Prostate gland (tissue), 2 donors: ENCODE measurements at regions not wholly inside any gene's neighbourhood (a gene's known extent, or its start where the extent isn't known, plus 50 kb on each side); places are given as distances from the start of the nearest gene placed in this dataset.

Experiments
- DNase-seq: peaks from one replicate; pipeline ENCODE4 v3.0.0-alpha.2; 2019; ENCODE audit warnings: low spot score
- H3K27ac ChIP-seq, 2 donors: fragments of 200-600 bp; sonication (generic); 2 replicates each; pipeline ENCODE4 v1.5.1; 2017 to 2019
- H3K27me3 ChIP-seq: fragments of 200-600 bp; sonication (generic); replicated peaks from 2 replicates; pipeline ENCODE4 v1.5.1; 2019; ENCODE audit not compliant: insufficient read depth
- H3K36me3 ChIP-seq, 2 donors: fragments of 200-600 bp; sonication (generic); 1 replicate in 1 of 2; 2 replicates in 1 of 2; pipeline versions ENCODE4 v1.5.1 to v1.8.1; 2017 to 2019
- H3K4me1 ChIP-seq: fragments of 200-600 bp; sonication (generic); replicated peaks from 2 replicates; pipeline ENCODE4 v1.5.1; 2019
- H3K4me3 ChIP-seq, 2 donors: fragments of 200-600 bp; sonication (generic); 2 replicates each; pipeline ENCODE4 v1.5.1; 2017 to 2019
- H3K9me3 ChIP-seq: fragments of 200-600 bp; sonication (generic); 2 replicates; pipeline ENCODE4 v1.5.1; 2017
- CTCF ChIP-seq, 4 experiments: fragments of 200-600 bp in 2 of 4; fragments of 450-650 bp in 2 of 4; sonication (generic) in 2 of 4; IDR thresholded peaks; 1 replicate in 3 of 4; 2 replicates in 1 of 4; pipeline ENCODE4 v1.5.1; 2016 to 2019; ENCODE audit warnings: antibody characterized with exemption in 4 of 4, mild to moderate bottlenecking in 2 of 4, moderate library complexity in 2 of 4
- POLR2A ChIP-seq: fragments of 450-650 bp; IDR thresholded peaks from one replicate; pipeline ENCODE4 v1.6.1; 2016; ENCODE audit warnings: antibody characterized with exemption, mild to moderate bottlenecking
- POLR2AphosphoS5 ChIP-seq: sonication (generic); formaldehyde crosslinking; IDR thresholded peaks from one replicate; pipeline ENCODE4 v1.6.1; 2017; ENCODE audit warnings: antibody characterized with exemption
- WGBS: methylation state at CpG from one replicate; pipeline ENCODE4 v1.1.5; 2018; 5-methylcytosine and 5-hydroxymethylcytosine counted together
- intact Hi-C: fragments of 100-400 bp; cut with DNase I; formaldehyde crosslinking; loops from one replicate; pipeline ENCODE4 v1.14.2; 2022

- Histone ChIP-seq H3K4me3 (no peak overlapping the region), H3K27ac (no peak overlapping the region), H3K9me3 (no peaks in the 10 kb centered on the region), H3K36me3 (no peaks in the 10 kb centered on the region), H3K27me3 (no peaks in the 10 kb centered on the region), H3K4me1 (no peaks in the 10 kb centered on the region)
- 72% methylated on average over 8 of the region's 8 CpGs for WGBS
- TF ChIP-seq POLR2AphosphoS5 (no peak), CTCF (IDR thresholded peaks at IDR 0.05) (no peak), POLR2A (no peak)
- no peak for DNase-seq
- intact Hi-C loops = no loop called here
Measured at GRCh38 chr5:54601411-54602230, 84.1 kb downstream of the SNX18 start.
